ENCODE measurements at regions not wholly inside any gene's neighbourhood (a gene's known extent, or its start where the extent isn't known, plus 50 kb on each side); places are given as distances from the start of the nearest gene placed in this dataset.

DNA sequence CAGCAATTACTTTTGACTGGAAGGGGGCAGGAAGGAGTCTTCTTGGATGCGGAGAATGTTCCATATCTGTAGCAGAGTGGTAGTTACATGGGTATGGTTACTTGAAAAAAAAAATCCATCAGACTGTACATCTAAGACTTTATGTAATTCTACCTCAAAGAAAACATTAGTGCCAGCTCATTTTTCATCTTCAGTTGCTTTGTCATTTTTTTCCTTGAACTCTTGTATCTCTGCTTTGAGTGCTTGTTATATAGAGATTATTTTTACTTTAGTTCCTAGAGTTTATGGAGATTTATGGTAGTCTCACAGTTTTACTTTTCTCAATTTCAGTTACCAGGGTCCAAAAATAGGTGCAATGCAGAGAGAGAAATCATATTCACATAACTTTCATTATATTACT lies 60.0 kb upstream of the ITSN2 start:
- TF ChIP-seq, protein P1, sequence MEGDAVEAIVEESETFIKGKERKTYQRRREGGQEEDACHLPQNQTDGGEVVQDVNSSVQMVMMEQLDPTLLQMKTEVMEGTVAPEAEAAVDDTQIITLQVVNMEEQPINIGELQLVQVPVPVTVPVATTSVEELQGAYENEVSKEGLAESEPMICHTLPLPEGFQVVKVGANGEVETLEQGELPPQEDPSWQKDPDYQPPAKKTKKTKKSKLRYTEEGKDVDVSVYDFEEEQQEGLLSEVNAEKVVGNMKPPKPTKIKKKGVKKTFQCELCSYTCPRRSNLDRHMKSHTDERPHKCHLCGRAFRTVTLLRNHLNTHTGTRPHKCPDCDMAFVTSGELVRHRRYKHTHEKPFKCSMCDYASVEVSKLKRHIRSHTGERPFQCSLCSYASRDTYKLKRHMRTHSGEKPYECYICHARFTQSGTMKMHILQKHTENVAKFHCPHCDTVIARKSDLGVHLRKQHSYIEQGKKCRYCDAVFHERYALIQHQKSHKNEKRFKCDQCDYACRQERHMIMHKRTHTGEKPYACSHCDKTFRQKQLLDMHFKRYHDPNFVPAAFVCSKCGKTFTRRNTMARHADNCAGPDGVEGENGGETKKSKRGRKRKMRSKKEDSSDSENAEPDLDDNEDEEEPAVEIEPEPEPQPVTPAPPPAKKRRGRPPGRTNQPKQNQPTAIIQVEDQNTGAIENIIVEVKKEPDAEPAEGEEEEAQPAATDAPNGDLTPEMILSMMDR (IDR thresholded peaks at IDR 0.05): no peak
- TF ChIP-seq POLR2A (IDR thresholded peaks at IDR 0.05): no peak

Data from uterus (tissue), 2 donors.